ENCODE measurements at regions not wholly inside any gene's neighbourhood (a gene's known extent, or its start where the extent isn't known, plus 50 kb on each side); places are given as distances from the start of the nearest gene placed in this dataset.
A peak's percentile ranks its signal among the peaks of the same experiment; 100 is the strongest.

DNA sequence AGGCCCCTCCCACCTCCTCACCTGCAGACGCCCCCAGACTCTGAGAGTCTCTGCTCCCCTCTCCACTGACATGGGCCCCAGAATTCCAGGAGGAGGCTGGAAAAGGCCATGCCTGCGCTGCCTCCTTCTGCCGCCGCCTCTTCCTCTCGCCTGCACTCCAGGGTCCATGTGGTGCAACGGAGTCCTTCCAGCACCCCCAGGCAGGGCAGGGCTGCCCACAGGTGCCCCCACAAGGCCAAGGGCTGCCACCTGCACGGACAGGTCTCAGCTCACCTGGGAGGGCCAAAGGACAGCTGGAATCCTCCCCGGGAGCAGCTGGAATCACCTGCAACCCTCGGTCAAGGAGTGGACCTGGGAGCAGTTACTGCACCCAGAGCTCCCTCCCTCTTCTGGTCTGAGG, 194.9 kb downstream of the RBFOX3 start:
- DNase-seq = no peak

GRCh38 chr17:79415365-79415764, 195.5 kb downstream of the RBFOX3 start:
- no peak for DNase-seq

- no peak for DNase-seq
Measured at GRCh38 chr17:79414793-79415211, 196.0 kb downstream of the RBFOX3 start.

GRCh38 chr17:79414063-79414792, 196.6 kb downstream of the RBFOX3 start:
- DNase-seq = no peak

GRCh38 chr17:79413611-79414010, 197.2 kb downstream of the RBFOX3 start:
- DNase-seq = no peak

DNA sequence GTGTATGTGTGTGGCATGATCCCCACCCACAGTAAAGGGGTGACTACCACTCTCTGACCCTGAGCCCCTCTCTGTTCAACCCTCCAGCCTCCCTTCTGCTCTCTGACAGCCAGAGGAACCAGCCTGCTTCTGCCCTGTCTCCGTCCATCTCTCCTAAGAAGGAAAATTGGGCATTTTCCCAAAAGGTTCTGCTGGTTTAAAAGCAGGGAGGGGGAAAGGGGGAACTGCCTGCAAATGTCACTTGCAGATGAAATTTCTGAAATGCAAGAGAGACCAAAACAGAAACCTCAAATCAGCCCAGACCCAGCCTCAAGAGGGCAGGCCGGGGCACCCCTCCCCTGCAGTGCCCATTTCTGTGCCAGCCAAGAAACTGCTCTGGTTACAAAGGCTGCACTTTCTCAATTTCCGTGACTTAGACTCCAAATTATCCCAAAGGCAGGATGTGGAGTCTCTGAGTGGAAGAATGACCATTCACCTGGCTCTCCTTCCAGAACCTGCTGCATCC, 197.9 kb downstream of the RBFOX3 start:
- no peak for DNase-seq

DNA sequence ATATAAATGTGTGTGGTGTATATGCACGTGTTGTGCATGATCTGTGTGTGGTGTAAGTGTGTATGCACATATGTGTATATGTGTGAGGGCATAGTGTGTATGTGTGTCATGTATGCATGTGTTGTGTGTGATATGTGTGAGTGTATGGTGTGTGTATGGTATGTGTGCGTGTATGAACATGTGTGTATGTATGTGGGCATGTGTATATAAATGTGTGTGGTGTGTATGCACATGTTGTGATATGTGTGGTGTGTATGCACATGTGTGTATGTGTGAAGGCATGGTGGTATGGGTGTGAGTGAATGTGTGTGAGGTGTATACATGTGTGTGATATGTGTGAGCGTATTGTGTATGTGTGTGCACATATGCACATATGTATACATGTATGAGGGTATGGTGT, 198.7 kb downstream of the RBFOX3 start:
- DNase-seq = no peak

GRCh38 chr17:79411419-79411818, 199.4 kb downstream of the RBFOX3 start:
- no peak for DNase-seq

DNA sequence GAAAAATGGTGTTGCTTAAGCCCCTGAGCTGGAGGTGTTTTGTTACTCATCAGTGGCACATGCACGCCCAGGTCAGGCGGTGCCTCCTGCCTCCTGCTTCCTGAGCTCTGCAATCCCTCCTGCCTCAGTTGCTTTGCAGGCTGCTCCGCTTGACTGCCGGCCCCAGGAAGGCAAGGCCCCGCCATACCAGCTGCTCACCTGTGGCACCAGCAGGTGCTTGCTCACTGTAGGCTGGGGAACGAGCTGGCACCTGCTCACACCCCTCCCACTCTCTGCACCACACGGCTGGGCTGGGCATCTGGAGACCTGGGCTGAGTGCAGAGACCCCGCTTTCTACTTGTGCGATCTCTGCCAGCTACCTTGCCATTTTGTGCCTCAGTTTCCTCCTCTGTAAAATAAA, 200.2 kb downstream of the RBFOX3 start:
- DNase-seq = no peak

- no peak for DNase-seq
Measured at GRCh38 chr17:79408251-79408650, 202.6 kb downstream of the RBFOX3 start.

GRCh38 chr17:79407385-79407784, 203.5 kb downstream of the RBFOX3 start:
- no peak for DNase-seq

- DNase-seq = no peak
Measured at GRCh38 chr17:79406316-79406715, 204.5 kb downstream of the RBFOX3 start.

GRCh38 chr17:79405823-79406222, 205.0 kb downstream of the RBFOX3 start:
- DNase-seq = no peak

DNA sequence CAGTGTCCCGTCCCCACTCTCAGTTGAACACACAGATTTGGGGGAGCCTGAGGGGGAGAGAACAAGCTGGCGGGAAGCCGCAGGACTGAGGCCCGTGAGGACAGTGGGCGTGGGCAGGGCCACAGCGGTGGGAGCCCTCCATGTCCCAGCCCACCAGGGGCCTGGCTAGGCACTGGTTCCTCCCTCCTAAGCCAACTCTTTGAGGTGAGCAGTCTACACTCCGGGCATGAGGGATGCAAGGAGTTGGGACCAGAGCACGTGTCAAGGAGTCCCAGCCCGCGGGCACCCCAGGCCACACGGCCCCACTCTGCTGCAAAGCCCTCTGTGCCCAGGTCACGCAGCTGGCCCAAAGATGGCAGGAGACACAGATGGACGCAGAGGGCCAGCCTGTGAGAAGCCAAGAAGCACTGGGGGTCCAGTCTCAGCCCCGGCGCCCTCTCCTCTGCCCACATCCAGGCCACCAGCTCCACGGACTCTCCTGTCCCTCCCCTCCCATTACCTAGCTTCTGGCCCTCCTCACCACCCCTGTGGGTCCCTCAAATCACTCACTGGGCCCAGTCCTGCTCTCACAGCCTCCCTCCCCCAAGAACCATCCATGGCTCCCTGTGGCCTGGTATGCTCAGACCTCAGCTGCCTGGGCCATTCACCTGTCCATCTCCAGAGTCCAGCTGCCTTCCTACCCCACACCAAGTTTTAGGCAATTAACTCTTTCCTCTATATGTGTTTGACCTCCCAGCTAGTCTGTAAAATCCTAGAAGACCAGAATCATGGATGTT, 206.5 kb downstream of the RBFOX3 start:
- DNase-seq = no peak

DNA sequence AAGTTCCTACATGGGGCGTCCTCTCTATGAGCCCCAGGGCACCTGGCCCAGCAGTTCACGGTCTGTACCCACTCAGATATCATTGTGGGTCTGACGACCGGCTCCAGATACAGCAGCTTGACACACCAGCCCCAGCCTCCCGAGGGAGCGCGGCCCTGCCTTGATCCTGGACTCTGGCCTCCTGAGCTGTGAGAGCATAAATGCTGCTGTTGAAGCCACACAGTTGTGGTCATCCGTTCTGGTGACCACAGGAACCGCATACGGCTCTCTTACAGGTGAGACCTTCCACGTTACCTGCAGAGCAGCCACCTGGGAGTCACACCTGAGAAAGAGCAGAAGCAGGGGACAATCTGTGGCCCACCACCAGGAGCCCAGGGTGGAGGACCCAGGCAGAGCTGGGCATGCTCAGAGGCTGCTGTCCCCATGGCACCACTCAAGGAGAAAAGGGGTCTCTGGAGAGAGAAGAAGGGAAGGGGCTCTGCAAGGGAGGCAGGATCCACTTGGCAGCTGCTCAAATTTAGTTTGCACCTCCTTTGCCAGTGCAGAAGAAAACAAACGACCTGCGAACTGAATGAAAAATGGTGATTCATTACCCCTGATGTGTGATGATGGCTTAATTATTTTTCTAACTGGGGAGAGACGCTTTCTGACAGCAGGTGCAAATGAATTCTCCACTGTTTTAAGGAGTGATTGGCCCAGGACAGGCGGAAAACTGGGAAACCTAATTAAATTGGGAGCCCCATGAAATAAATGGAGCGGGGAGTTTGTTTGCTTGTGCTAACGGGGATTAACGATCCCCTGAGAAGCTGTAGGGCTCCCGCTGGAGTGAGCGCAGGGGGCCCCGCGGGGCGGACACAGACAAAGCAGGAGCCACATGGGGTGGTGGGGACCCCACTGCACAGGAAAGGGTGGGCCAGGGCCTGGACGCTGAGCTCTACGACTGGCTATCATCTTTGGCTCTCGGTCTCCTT, 208.9 kb downstream of the RBFOX3 start:
- DNase-seq = no peak

GRCh38 chr17:79400989-79401703, 209.7 kb downstream of the RBFOX3 start:
- DNase-seq = peak; percentile 71

GRCh38 chr17:79399610-79400144, 211.2 kb downstream of the RBFOX3 start:
- DNase-seq = no peak

GRCh38 chr17:79398441-79398840, 212.4 kb downstream of the RBFOX3 start:
- DNase-seq = no peak

- DNase-seq = no peak
Measured at GRCh38 chr17:79396696-79397095, 214.2 kb downstream of the RBFOX3 start.

DNA sequence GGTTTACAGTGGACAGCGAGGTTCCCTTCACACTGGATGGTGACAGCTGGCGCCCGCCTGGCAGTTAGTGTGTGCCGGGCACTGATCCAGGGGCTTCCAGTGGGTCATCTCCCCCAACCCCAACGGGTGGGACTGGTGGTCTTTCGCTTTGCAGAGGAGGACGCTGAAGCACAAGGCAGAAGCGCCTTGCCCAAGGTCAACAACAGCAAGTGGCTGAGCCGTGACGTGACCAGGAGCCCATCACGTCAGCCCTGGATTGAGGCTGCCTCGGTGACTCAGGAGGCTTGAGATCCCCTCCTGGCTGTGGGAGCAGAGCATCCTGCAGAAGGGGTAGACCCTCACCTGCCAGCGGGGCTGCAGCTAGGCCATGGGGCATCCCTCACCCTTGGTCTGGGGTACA, 215.3 kb downstream of the RBFOX3 start:
- DNase-seq = no peak

DNA sequence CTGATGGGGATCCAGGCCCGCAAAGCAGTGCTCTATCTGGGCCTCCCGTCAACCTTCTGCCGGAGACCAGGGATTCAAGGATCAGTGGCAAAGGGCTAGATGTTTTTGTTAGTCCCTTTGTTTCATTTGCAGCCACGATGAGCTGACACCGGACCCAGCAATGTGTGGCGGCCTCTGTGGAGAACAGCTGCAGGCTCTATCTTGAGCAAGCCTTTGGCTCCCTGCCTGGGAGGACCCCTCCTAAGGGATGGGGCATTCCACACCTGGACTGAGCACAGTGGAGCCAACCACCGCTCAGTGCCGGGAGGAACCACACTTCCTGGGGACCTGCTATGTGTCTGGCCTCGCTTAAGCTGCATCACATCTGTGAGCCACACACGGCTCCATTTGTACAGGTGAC, 215.8 kb downstream of the RBFOX3 start:
- no peak for DNase-seq

All from activated CD4-positive, alpha-beta T cell treated with anti-CD3 and anti-CD28 coated beads, Interleukin-10, Interleukin-2, amounts not matched to agents 100 ng/mL and 50 ng/mL, durations not matched to agents 16 hours and 8 hours (primary cell).